ENCODE measurements at regions not wholly inside any gene's neighbourhood (a gene's known extent, or its start where the extent isn't known, plus 50 kb on each side); places are given as distances from the start of the nearest gene placed in this dataset.

DNA sequence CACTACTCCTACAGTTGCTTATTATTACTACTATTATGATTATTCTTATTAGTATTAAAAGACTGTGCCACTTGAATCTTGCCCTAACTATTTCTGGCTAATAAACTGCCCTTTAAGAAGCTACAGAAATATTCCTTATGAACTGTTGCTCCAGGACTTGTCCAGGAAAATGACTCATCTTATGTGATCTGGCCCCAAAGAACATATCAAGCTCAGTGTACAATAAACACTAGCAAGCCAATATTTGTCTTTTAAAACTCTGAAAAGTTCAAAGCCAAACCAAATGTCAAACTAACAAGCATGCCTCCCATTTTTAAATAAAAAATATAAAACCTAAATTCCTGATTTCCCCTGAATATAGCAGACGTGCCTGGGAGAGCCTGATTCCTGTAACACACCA, 88.7 kb upstream of the SIM2 start:
- Mint-ChIP-seq H3K4me3 (no peak overlapping the region), H3K27ac (no peak overlapping the region), H3K4me1 (no peaks in the 10 kb centered on the region), H3K27me3 (ENCODE audit: low read depth in 2 of 2) (peaks cover 23 to 29% of the 10 kb centered on the region in 2 donors), H3K9me3 (no peaks in the 10 kb centered on the region), H3K36me3 (no peaks in the 10 kb centered on the region)
- TF ChIP-seq, protein P1, sequence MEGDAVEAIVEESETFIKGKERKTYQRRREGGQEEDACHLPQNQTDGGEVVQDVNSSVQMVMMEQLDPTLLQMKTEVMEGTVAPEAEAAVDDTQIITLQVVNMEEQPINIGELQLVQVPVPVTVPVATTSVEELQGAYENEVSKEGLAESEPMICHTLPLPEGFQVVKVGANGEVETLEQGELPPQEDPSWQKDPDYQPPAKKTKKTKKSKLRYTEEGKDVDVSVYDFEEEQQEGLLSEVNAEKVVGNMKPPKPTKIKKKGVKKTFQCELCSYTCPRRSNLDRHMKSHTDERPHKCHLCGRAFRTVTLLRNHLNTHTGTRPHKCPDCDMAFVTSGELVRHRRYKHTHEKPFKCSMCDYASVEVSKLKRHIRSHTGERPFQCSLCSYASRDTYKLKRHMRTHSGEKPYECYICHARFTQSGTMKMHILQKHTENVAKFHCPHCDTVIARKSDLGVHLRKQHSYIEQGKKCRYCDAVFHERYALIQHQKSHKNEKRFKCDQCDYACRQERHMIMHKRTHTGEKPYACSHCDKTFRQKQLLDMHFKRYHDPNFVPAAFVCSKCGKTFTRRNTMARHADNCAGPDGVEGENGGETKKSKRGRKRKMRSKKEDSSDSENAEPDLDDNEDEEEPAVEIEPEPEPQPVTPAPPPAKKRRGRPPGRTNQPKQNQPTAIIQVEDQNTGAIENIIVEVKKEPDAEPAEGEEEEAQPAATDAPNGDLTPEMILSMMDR (IDR thresholded peaks at IDR 0.05): no peak
- no peaks in the 10 kb centered on the region for H3K27me3 ChIP-seq (ENCODE audit: control insufficient read depth, insufficient read depth, low read length)
- H3K27ac ChIP-seq (ENCODE audit: low read length): no peak overlapping the region
- DNase-seq (no peak), ATAC-seq (no peak)
- H3K36me3 ChIP-seq (ENCODE audit: control insufficient read depth, insufficient read depth, low read length): no peaks in the 10 kb centered on the region
- H3K4me1 ChIP-seq (ENCODE audit: control insufficient read depth, insufficient read depth, low read length): no peaks in the 10 kb centered on the region
- intact Hi-C loops (cut with micrococcal nuclease): no loop called here
- no peak overlapping the region for H3K4me3 ChIP-seq (ENCODE audit: low read length)
- no peaks in the 10 kb centered on the region for H3K9me3 ChIP-seq (ENCODE audit: control insufficient read depth, insufficient read depth, low read length)
- 80% methylated on average over 1 of the region's 1 CpG for WGBS (ENCODE audit: insufficient coverage)

DNA sequence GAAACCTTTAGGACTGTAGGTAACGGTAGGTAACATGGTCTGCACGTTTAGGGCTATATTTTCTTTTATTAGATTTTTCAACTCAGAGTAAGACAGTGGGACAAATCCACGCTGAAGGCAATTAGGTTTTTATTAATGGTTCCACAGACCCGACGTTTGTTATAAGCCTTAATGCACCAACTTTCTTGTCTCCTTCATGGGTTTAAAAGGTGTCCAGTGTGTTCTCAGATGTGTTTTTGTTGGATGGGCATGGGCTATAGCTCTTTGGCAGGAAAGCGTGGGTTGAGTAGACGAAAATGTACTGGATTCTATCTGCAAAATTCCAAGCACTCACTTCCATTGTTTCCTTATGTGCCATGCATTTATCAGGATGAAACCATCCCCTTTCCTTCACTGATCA, 88.0 kb upstream of the SIM2 start:
- Histone ChIP-seq H3K27me3 (ENCODE audit: control insufficient read depth, insufficient read depth, low read length) (no peaks in the 10 kb centered on the region), H3K4me3 (ENCODE audit: low read length) (no peak overlapping the region), H3K36me3 (ENCODE audit: control insufficient read depth, insufficient read depth, low read length) (no peaks in the 10 kb centered on the region), H3K9me3 (ENCODE audit: control insufficient read depth, insufficient read depth, low read length) (no peaks in the 10 kb centered on the region), H3K27ac (ENCODE audit: low read length) (no peak overlapping the region), H3K4me1 (ENCODE audit: control insufficient read depth, insufficient read depth, low read length) (no peaks in the 10 kb centered on the region)
- Mint-ChIP-seq H3K27me3 (ENCODE audit: low read depth in 2 of 2) (peaks cover 30 to 35% of the 10 kb centered on the region in 2 donors), H3K27ac (no peak overlapping the region), H3K4me3 (no peak overlapping the region), H3K4me1 (no peaks in the 10 kb centered on the region), H3K9me3 (no peaks in the 10 kb centered on the region), H3K36me3 (no peaks in the 10 kb centered on the region)
- intact Hi-C loops (cut with micrococcal nuclease): no loop called here
- DNase-seq (no peak), ATAC-seq (no peak)
- WGBS (ENCODE audit: insufficient coverage): 87% methylated on average over 7 of the region's 7 CpGs
- TF ChIP-seq, protein P1 (IDR thresholded peaks at IDR 0.05): no peak

DNA sequence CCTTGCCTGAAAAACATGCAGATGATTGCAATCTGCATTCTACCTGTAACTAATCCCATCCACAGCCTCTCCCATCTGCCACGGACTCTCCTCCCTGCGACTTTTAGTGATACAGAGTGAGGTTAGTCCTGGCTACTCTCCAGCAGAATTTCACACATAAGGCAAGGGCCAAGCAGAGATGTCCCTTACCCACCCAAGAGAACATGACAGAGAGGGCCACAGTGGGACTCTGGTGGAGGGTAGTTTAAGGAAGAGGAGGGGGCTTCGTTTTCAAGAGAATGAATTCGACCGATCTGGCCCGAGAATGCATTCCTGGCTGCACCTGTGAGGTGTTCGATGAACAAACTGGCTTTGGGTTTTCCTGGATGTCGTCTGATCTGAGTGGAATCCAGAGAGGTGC, 87.5 kb upstream of the SIM2 start:
- WGBS (ENCODE audit: insufficient coverage): 87% methylated on average over 6 of the region's 8 CpGs
- Histone ChIP-seq H3K4me3 (ENCODE audit: low read length) (no peak overlapping the region), H3K27me3 (ENCODE audit: control insufficient read depth, insufficient read depth, low read length) (no peaks in the 10 kb centered on the region), H3K4me1 (ENCODE audit: control insufficient read depth, insufficient read depth, low read length) (no peaks in the 10 kb centered on the region), H3K27ac (ENCODE audit: low read length) (no peak overlapping the region), H3K36me3 (ENCODE audit: control insufficient read depth, insufficient read depth, low read length) (no peaks in the 10 kb centered on the region), H3K9me3 (ENCODE audit: control insufficient read depth, insufficient read depth, low read length) (no peaks in the 10 kb centered on the region)
- DNase-seq (no peak), ATAC-seq (no peak)
- Mint-ChIP-seq H3K4me3 (no peak overlapping the region), H3K4me1 (no peaks in the 10 kb centered on the region), H3K36me3 (no peaks in the 10 kb centered on the region), H3K27me3 (ENCODE audit: low read depth in 2 of 2) (peaks cover 30 to 37% of the 10 kb centered on the region in 2 donors), H3K27ac (no peak overlapping the region), H3K9me3 (no peaks in the 10 kb centered on the region)
- TF ChIP-seq, protein P1 (IDR thresholded peaks at IDR 0.05): no peak
- intact Hi-C loops (cut with micrococcal nuclease): no loop called here

DNA sequence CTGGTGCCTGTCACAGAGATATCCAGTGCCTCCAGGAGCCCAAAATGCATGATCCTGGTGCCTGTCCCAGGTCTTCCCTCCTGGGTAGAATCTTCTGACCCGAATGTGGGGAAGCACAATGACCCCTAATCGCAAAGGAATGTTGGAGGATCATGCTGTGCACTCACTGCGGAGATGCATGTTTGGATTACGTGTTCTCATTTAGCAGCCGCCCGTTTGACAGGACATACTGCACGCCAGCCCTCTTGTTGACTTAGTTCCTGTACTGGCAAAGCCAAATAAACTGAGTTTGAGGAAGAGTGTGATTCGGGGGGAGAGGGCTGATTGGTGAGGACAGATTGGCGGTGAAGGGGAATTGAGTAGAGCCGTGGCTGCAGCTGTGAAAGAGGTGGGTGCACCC, 85.9 kb upstream of the SIM2 start:
- Histone ChIP-seq H3K27ac (ENCODE audit: low read length) (no peak overlapping the region), H3K36me3 (ENCODE audit: control insufficient read depth, insufficient read depth, low read length) (no peaks in the 10 kb centered on the region), H3K27me3 (ENCODE audit: control insufficient read depth, insufficient read depth, low read length) (no peaks in the 10 kb centered on the region), H3K9me3 (ENCODE audit: control insufficient read depth, insufficient read depth, low read length) (no peaks in the 10 kb centered on the region), H3K4me3 (ENCODE audit: low read length) (no peak overlapping the region), H3K4me1 (ENCODE audit: control insufficient read depth, insufficient read depth, low read length) (no peaks in the 10 kb centered on the region)
- Mint-ChIP-seq H3K36me3 (no peaks in the 10 kb centered on the region), H3K4me3 (no peak overlapping the region), H3K27me3 (ENCODE audit: low read depth in 2 of 2) (peaks cover 29 to 36% of the 10 kb centered on the region in 2 donors), H3K27ac (no peak overlapping the region), H3K4me1 (no peaks in the 10 kb centered on the region), H3K9me3 (no peaks in the 10 kb centered on the region)
- TF ChIP-seq, protein P1 (IDR thresholded peaks at IDR 0.05): no peak
- intact Hi-C loops (cut with micrococcal nuclease): no loop called here
- 83% methylated on average over 10 of the region's 10 CpGs for WGBS (ENCODE audit: insufficient coverage)
- no peak for ATAC-seq
- no peak for DNase-seq
